Keratinocyte (primary cell): ENCODE measurements at regions not wholly inside any gene's neighbourhood (a gene's known extent, or its start where the extent isn't known, plus 50 kb on each side); places are given as distances from the start of the nearest gene placed in this dataset.

Experiments used
- DNase-seq: peaks from one replicate; pipeline ENCODE4 v3.0.0-alpha.2; 2011; ENCODE audit warnings: low read depth, missing footprints, low spot score
- FAIRE-seq: peaks from 2 replicates; lab custom pipeline; 2011; peaks lifted over from hg19 to GRCh38; lab: Jason Lieb, UNC
- H2AFZ ChIP-seq: 2 replicates; pipeline ENCODE4 v1.6.0; 2012; ENCODE audit warnings: low read length, control low read depth, inconsistent platforms; ENCODE audit not compliant: control insufficient read depth
- H3K27ac ChIP-seq: 2 replicates; pipeline ENCODE4 v1.5.1; 2011; ENCODE audit warnings: low read length; ENCODE audit not compliant: control insufficient read depth, insufficient read depth
- H3K27me3 ChIP-seq: 3 replicates; pipeline ENCODE4 v1.6.0; 2011; ENCODE audit warnings: low read length; ENCODE audit not compliant: control insufficient read depth, insufficient read depth; ENCODE audit errors: extremely low read depth
- H3K36me3 ChIP-seq, 2 experiments: 2 replicates in 1 of 2; 3 replicates in 1 of 2; pipeline ENCODE4 v1.5.1; 2011; ENCODE audit warnings: low read length in 2 of 2, mild to moderate bottlenecking in 1 of 2; ENCODE audit not compliant: control insufficient read depth in 2 of 2, insufficient read depth in 2 of 2; ENCODE audit errors: extremely low read depth in 1 of 2
- H3K4me1 ChIP-seq: 3 replicates; pipeline ENCODE4 v1.5.1; 2011; ENCODE audit warnings: low read length; ENCODE audit not compliant: control insufficient read depth, insufficient read depth; ENCODE audit errors: extremely low read depth
- H3K4me2 ChIP-seq: 3 replicates; pipeline ENCODE4 v1.6.0; 2011; ENCODE audit warnings: low read depth, low read length; ENCODE audit not compliant: control insufficient read depth, insufficient read depth; ENCODE audit errors: extremely low read depth
- H3K4me3 ChIP-seq, 3 experiments: fragments of 200-600 bp in 1 of 3; sonication (generic) in 1 of 3; 2 replicates in 2 of 3; 3 replicates in 1 of 3; pipeline ENCODE4 v1.5.1; 2011 to 2016; ENCODE audit warnings: low read length in 3 of 3, mild to moderate bottlenecking in 3 of 3, control low read depth in 2 of 3, inconsistent platforms in 1 of 3, low read depth in 1 of 3, mixed read lengths in 1 of 3, mixed run types in 1 of 3, moderate library complexity in 1 of 3; ENCODE audit not compliant: control insufficient read depth in 2 of 3, insufficient read depth in 2 of 3; ENCODE audit errors: extremely low read depth in 1 of 3
- H3K79me2 ChIP-seq: 2 replicates; pipeline ENCODE4 v1.6.0; 2012; ENCODE audit warnings: low read length; ENCODE audit not compliant: control insufficient read depth, insufficient read depth
- H3K9ac ChIP-seq: 3 replicates; pipeline ENCODE4 v1.6.0; 2011; ENCODE audit warnings: low read length; ENCODE audit not compliant: control insufficient read depth, insufficient read depth; ENCODE audit errors: extremely low read depth
- H3K9me1 ChIP-seq: 3 replicates; pipeline ENCODE4 v1.6.0; 2011; ENCODE audit warnings: low read length; ENCODE audit not compliant: control insufficient read depth, insufficient read depth; ENCODE audit errors: extremely low read depth
- H3K9me3 ChIP-seq: 2 replicates; pipeline ENCODE4 v1.5.1; 2012; ENCODE audit warnings: low read depth, low read length; ENCODE audit not compliant: control insufficient read depth
- H4K20me1 ChIP-seq: 3 replicates; pipeline ENCODE4 v1.6.0; 2011; ENCODE audit warnings: low read length; ENCODE audit not compliant: control insufficient read depth, insufficient read depth; ENCODE audit errors: extremely low read depth
- EZH2 ChIP-seq: IDR thresholded peaks from one replicate; pipeline ENCODE4 v1.6.1; 2012; ENCODE audit warnings: inconsistent platforms, mild to moderate bottlenecking, low read length, moderate library complexity
- dilution Hi-C: fragments of 300-500 bp; cut with MboI; formaldehyde crosslinking; loops from one replicate; pipeline ENCODE4 v1.7.0; 2020; ENCODE audit warnings: low sequenced_read_pairs; ENCODE audit not compliant: extremely low pct_ligation_motif_present
- TF ChIP-seq, protein P1 (sequence below), 3 experiments: IDR thresholded peaks in 1 of 3; conservative IDR thresholded peaks in 1 of 3; optimal IDR thresholded peaks in 1 of 3; 2 replicates in 2 of 3; 3 replicates in 1 of 3; pipeline versions ENCODE3 to v1.5.1; 2011; ENCODE audit warnings: low read length in 3 of 3, mild to moderate bottlenecking in 3 of 3, moderate library complexity in 2 of 3, control low read depth in 1 of 3, inconsistent platforms in 1 of 3; ENCODE audit not compliant: insufficient read depth in 2 of 3; ENCODE audit errors: extremely low read depth in 1 of 3

DNA sequence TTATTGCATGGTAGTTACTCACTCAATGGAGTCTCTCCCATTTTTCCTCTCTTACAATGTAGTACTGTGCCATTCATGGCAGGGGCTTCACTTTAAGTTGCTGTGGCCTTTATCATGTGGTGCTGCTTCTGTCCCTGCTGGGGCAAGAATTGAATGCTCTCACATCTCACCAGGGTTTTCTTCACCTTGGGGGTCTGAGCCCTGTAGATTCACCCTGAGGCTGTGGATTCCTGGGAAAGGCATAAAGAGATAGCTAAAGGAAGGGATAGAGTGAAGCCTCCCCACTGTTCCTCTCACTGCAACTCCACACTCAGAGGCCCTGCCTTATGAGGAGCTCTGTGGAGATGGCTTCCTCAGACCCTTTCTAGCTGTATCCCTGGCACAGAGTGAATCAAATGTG, 178.5 kb upstream of the GOT2 start:
- DNase-seq (no peak), FAIRE-seq (no peak)
- Histone ChIP-seq H3K9me1 (no peaks in the 10 kb centered on the region), H3K9me3 (no peaks in the 10 kb centered on the region), H4K20me1 (no peaks in the 10 kb centered on the region), H3K4me2 (no peak overlapping the region), H2AFZ (no peak overlapping the region), H3K27ac (no peak overlapping the region), H3K79me2 (no peaks in the 10 kb centered on the region), H3K27me3 (no peaks in the 10 kb centered on the region), H3K9ac (no peak overlapping the region), H3K4me3 (no peak overlapping the region), H3K4me1 (no peaks in the 10 kb centered on the region), H3K36me3 (no peaks in the 10 kb centered on the region)
- no peak for TF ChIP-seq EZH2
- TF ChIP-seq, protein P1, sequence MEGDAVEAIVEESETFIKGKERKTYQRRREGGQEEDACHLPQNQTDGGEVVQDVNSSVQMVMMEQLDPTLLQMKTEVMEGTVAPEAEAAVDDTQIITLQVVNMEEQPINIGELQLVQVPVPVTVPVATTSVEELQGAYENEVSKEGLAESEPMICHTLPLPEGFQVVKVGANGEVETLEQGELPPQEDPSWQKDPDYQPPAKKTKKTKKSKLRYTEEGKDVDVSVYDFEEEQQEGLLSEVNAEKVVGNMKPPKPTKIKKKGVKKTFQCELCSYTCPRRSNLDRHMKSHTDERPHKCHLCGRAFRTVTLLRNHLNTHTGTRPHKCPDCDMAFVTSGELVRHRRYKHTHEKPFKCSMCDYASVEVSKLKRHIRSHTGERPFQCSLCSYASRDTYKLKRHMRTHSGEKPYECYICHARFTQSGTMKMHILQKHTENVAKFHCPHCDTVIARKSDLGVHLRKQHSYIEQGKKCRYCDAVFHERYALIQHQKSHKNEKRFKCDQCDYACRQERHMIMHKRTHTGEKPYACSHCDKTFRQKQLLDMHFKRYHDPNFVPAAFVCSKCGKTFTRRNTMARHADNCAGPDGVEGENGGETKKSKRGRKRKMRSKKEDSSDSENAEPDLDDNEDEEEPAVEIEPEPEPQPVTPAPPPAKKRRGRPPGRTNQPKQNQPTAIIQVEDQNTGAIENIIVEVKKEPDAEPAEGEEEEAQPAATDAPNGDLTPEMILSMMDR (optimal IDR thresholded peaks at IDR 0.05 in 1 of 3, IDR thresholded peaks at IDR 0.05 in 1 of 3, conservative IDR thresholded peaks at IDR 0.05 in 1 of 3; ENCODE audit: extremely low read depth in 1 of 3, insufficient read depth in 2 of 3, low read length in 3 of 3) = no peak
- dilution Hi-C loops = no loop called here

DNA sequence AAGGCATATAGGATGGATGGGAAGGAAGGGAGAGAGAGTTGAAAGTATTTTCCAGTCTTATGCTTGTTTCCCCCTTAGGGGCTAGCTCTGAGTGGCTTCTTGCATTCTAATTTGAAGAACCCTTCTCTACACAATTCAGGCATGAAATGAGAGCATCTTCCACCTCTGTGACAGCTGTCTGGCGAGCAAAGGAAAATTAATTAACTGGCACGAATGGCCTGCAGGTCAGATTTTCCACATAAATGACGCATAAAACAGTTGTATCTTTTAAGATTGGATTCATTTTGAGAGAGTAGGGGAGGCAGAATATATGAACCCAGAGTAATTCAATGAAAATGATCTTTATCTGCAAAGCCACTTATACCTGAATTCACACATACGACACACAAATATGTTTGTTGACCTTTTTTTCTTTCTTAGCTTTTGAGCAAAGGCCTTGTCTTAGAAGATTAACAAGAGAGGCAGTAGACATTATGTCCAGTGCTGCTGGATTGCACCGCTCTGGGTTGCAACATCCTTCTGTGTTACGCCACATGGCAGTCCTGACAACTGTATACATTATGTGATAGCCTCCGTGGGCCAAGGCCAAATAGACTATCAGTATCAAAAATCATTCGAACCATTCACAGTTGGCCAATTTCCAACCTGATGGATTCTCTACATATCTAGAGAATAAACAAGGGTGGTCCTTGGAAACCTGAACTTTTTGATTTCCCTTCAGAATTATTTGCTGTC, 173.0 kb upstream of the GOT2 start:
- dilution Hi-C loops = no loop called here
- FAIRE-seq = no peak

More for the DNA sequence above, 173.0 kb upstream of the GOT2 start:
- DNase-seq = no peak
- H3K4me1 ChIP-seq = no peaks in the 10 kb centered on the region
- no peaks in the 10 kb centered on the region for H3K79me2 ChIP-seq
- H3K9me3 ChIP-seq = no peaks in the 10 kb centered on the region
- H3K4me3 ChIP-seq = no peak overlapping the region
- H3K9me1 ChIP-seq = no peaks in the 10 kb centered on the region
- no peaks in the 10 kb centered on the region for H4K20me1 ChIP-seq
- no peak overlapping the region for H3K9ac ChIP-seq
- no peak overlapping the region for H3K4me2 ChIP-seq
- no peak overlapping the region for H2AFZ ChIP-seq
- no peaks in the 10 kb centered on the region for H3K27me3 ChIP-seq
- no peaks in the 10 kb centered on the region for H3K36me3 ChIP-seq
- TF ChIP-seq, protein P1 (optimal IDR thresholded peaks at IDR 0.05 in 1 of 3, IDR thresholded peaks at IDR 0.05 in 1 of 3, conservative IDR thresholded peaks at IDR 0.05 in 1 of 3; ENCODE audit: extremely low read depth in 1 of 3, insufficient read depth in 2 of 3, low read length in 3 of 3) = no peak
- TF ChIP-seq EZH2 = no peak
- no peak overlapping the region for H3K27ac ChIP-seq
